Left ventricle myocardium inferior (tissue), 1 donor: ENCODE measurements at regions not wholly inside any gene's neighbourhood (a gene's known extent, or its start where the extent isn't known, plus 50 kb on each side); places are given as distances from the start of the nearest gene placed in this dataset.
"Not testable (repeated sequence)": the region's sequence is repeated elsewhere in the genome, so short reads cannot be mapped to it uniquely, and the experiment has no call there.

Source experiments
- DNase-seq: peaks from one replicate; pipeline ENCODE4 v3.0.0-alpha.2; 2020
- H3K27ac ChIP-seq: fragments of 200-600 bp; replicated peaks from 2 replicates; pipeline ENCODE4 v1.8.0; 2021
- H3K27me3 ChIP-seq: fragments of 200-600 bp; 2 replicates; pipeline ENCODE4 v1.8.0; 2021; ENCODE audit warnings: low read depth
- H3K36me3 ChIP-seq: fragments of 200-600 bp; 2 replicates; pipeline ENCODE4 v1.8.0; 2021
- H3K4me1 ChIP-seq: fragments of 200-600 bp; 2 replicates; pipeline ENCODE4 v1.8.0; 2021
- H3K4me3 ChIP-seq: fragments of 200-600 bp; 2 replicates; pipeline ENCODE4 v1.8.0; 2021; ENCODE audit warnings: mild to moderate bottlenecking, moderate library complexity
- H3K9me3 ChIP-seq: fragments of 200-600 bp; replicated peaks from 2 replicates; pipeline ENCODE4 v1.8.0; 2021
- intact Hi-C: fragments of 100-400 bp; cut with micrococcal nuclease; formaldehyde crosslinking; loops from one replicate; pipeline ENCODE4 v1.11.0; 2022
- donor health status: DM: no; HTN: yes; CAD: no; lungs with severe emphysema.

GRCh38 chr12:9420817-9421519, 186.7 kb downstream of the KLRB1 start:
- not testable (repeated sequence) for H3K4me1 ChIP-seq

DNA sequence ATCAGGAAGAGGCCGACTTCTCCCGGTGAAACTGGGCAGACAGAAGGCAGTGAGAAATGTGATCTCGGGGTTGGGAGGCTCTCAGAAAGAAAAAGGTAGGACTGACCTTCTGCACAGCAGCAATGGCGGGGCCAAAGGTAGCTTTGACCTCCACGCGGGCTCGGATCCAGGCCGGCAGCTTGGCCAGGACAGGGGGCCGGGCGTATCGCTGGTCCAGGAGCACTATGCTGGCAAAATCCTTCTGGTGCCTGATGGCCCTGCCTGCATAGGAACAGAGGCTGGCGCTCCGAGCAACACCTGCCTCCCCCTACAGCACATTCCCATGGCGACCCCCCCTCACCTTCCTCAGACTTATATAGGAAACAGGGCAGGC, 189.1 kb downstream of the KLRB1 start:
- H3K9me3 ChIP-seq, H3K27me3 ChIP-seq, H3K4me3 ChIP-seq, intact Hi-C loops, H3K27ac ChIP-seq, H3K4me1 ChIP-seq, DNase-seq, H3K36me3 ChIP-seq: not testable (repeated sequence)

More at GRCh38 chr12:9420817-9421519, 186.7 kb downstream of the KLRB1 start:
- intact Hi-C loops, H3K36me3 ChIP-seq, H3K27me3 ChIP-seq, DNase-seq, H3K9me3 ChIP-seq, H3K4me3 ChIP-seq, H3K27ac ChIP-seq: not testable (repeated sequence)

- DNase-seq, H3K27me3 ChIP-seq, H3K27ac ChIP-seq, H3K4me3 ChIP-seq, H3K4me1 ChIP-seq, H3K36me3 ChIP-seq, H3K9me3 ChIP-seq, intact Hi-C loops: not testable (repeated sequence)
These were observed 189.6 kb downstream of the KLRB1 start for GRCh38 chr12:9417947-9418668.

- not testable (repeated sequence) for H3K27ac ChIP-seq, H3K9me3 ChIP-seq
These were observed 190.4 kb downstream of the KLRB1 start for GRCh38 chr12:9417341-9417740.

GRCh38 chr12:9416346-9416745, 191.4 kb downstream of the KLRB1 start:
- H3K4me3 ChIP-seq, H3K4me1 ChIP-seq, DNase-seq, H3K27ac ChIP-seq, H3K27me3 ChIP-seq, intact Hi-C loops, H3K36me3 ChIP-seq, H3K9me3 ChIP-seq: not testable (repeated sequence)

More at GRCh38 chr12:9417341-9417740, 190.4 kb downstream of the KLRB1 start:
- H3K36me3 ChIP-seq, H3K4me3 ChIP-seq, intact Hi-C loops, H3K4me1 ChIP-seq, DNase-seq, H3K27me3 ChIP-seq: not testable (repeated sequence)

GRCh38 chr12:9415898-9416297, 191.8 kb downstream of the KLRB1 start:
- intact Hi-C loops, H3K9me3 ChIP-seq, H3K27me3 ChIP-seq, H3K4me3 ChIP-seq, H3K27ac ChIP-seq, DNase-seq, H3K36me3 ChIP-seq, H3K4me1 ChIP-seq: not testable (repeated sequence)

DNA sequence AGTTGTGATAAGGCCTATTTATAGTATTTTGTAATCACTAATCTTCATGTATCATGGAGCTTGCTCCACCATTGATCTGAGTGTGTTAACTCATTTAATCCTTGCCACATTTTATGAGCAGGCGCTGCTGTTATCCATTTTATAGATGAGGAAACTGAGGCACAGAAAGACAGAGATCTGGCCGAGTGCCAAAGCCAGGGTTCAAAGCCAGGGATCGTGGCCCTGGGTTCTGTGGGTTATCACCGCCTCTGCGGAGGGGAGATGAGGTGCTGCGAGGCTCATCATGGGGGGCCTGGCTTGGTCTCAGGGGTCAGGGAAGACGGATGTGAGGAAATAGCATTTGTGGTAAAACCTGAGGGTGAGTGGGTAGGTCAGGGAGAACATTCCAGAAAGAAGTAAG, 193.9 kb downstream of the KLRB1 start:
- H3K4me1 ChIP-seq, H3K27me3 ChIP-seq, intact Hi-C loops, H3K36me3 ChIP-seq, DNase-seq, H3K27ac ChIP-seq, H3K4me3 ChIP-seq, H3K9me3 ChIP-seq: not testable (repeated sequence)

GRCh38 chr12:9412459-9412858, 195.3 kb downstream of the KLRB1 start:
- H3K4me1 ChIP-seq, H3K27ac ChIP-seq, H3K27me3 ChIP-seq, intact Hi-C loops, H3K36me3 ChIP-seq, H3K9me3 ChIP-seq, H3K4me3 ChIP-seq, DNase-seq: not testable (repeated sequence)

DNA sequence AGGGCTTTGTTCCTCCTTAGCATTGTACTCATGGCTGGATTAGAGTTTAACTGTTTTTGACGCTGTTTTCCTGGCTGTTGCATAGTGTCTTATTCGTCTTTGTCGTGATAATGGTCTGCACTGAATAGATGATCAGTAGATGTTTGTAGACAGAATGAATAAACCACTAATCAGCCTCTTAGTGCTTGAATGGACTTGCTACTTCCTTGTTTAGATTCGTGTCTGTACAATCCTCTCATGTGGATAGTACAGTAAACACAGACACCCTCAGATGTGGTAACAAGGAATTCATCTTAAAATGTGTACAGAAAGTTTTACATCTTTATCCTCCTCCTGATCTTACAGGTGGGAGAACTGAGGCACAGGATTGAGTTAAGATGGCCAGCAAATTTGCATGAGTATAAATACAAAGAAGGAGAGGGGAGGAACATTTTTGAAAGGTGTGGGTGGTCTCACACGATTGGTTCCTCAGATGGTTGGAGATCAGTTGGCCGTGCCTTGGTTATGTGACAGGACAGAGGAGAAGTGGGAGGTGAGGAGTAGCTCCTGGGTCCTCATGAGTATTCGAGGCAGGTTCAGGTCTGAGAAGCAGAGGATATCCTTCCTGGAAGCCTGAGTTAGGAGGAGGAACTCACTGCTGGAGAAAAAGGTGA, 196.0 kb downstream of the KLRB1 start:
- DNase-seq, intact Hi-C loops, H3K27ac ChIP-seq, H3K4me1 ChIP-seq, H3K36me3 ChIP-seq, H3K9me3 ChIP-seq, H3K27me3 ChIP-seq, H3K4me3 ChIP-seq: not testable (repeated sequence)

- peak overlapping the region; percentile 51 for H3K4me3 ChIP-seq
- intact Hi-C loops, H3K36me3 ChIP-seq, H3K27ac ChIP-seq, H3K4me1 ChIP-seq, H3K9me3 ChIP-seq, H3K27me3 ChIP-seq: not testable (repeated sequence)
- peak; percentile 26 for DNase-seq
These were observed 199.2 kb upstream of the PZP start for GRCh38 chr12:9407425-9407748.
